Ascending aorta (tissue), 2 donors: ENCODE measurements at regions not wholly inside any gene's neighbourhood (a gene's known extent, or its start where the extent isn't known, plus 50 kb on each side); places are given as distances from the start of the nearest gene placed in this dataset.

Source experiments
- DNase-seq, 2 donors: peaks; one replicate each; pipeline ENCODE4 v3.0.0-alpha.2; 2019; ENCODE audit warnings: low spot score in 2 of 2
- H3K27ac ChIP-seq, 2 donors: fragments of 200-600 bp; sonication (generic); one replicate each; pipeline ENCODE4 v1.5.1; 2016 to 2017; ENCODE audit warnings: mild to moderate bottlenecking in 1 of 2
- H3K27me3 ChIP-seq: fragments of 200-600 bp; sonication (generic); one replicate; pipeline ENCODE4 v1.5.1; 2017
- H3K36me3 ChIP-seq, 2 donors: fragments of 200-600 bp; sonication (generic); one replicate each; pipeline ENCODE4 v1.5.1; 2016
- H3K4me1 ChIP-seq, 2 donors: fragments of 200-600 bp; sonication (generic); one replicate each; pipeline ENCODE4 v1.5.1; 2016 to 2017; ENCODE audit warnings: mild to moderate bottlenecking in 1 of 2
- H3K4me3 ChIP-seq, 2 donors: fragments of 200-600 bp; sonication (generic); one replicate each; pipeline ENCODE4 v1.5.1; 2016 to 2017; ENCODE audit warnings: mild to moderate bottlenecking in 1 of 2
- H3K9me3 ChIP-seq, 2 donors: fragments of 200-600 bp; sonication (generic); one replicate each; pipeline ENCODE4 v1.5.1; 2016
- intact Hi-C: fragments of 100-400 bp; cut with DNase I; formaldehyde crosslinking; loops from one replicate; pipeline ENCODE4 v1.15.1; 2023
- TF ChIP-seq, protein P1 (sequence below), 3 experiments: fragments of 200-600 bp in 2 of 3; fragments of 450-650 bp in 1 of 3; sonication (generic) in 2 of 3; IDR thresholded peaks; one replicate each; pipeline ENCODE4 v1.5.1; 2016 to 2019; ENCODE audit warnings: antibody characterized with exemption in 3 of 3, mild to moderate bottlenecking in 1 of 3, moderate library complexity in 1 of 3

DNA sequence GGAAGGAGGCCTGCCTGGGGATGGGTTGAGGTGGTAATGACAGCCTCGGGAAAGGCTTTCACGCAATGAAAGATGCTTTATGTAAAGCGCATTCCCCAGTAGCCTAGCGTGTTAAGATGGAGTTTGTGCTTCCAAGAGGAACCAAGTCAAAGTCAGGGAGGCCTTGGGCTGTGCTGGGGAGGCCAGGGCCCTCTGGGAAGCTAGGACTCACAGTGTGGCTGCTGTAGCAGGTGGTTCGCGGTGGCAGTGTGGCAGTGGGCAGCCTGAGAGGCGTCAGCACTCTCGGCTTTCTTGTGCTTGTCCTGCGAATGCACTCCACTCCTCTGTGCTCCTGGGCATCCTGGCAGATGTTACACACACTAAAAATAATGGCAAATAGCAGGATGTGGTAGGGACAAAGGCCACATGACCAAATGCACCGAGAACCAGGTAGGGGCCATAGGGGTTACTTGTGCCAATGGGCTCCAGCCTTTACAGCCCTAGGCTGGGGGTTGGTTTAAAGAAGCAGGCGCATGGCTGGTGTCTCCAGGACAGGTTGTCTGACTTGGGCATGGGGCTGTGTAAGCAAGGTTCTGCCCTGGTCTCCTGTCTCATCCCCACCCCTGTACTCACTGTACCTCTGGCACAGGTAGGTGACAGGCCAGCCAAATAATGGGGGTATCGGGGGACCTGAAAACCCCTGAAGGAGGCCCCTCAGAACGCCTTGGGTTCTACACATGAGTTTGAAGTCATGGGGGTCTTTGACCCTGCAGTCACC, 154.4 kb upstream of the TWIST2 start:
- H3K9me3 ChIP-seq: no peaks in the 10 kb centered on the region
- no peak overlapping the region for H3K27ac ChIP-seq
- no peaks in the 10 kb centered on the region for H3K27me3 ChIP-seq
- peaks cover 0 to 7% of the 10 kb centered on the region in 2 donors for H3K4me1 ChIP-seq
- no peaks in the 10 kb centered on the region for H3K36me3 ChIP-seq
- TF ChIP-seq, protein P1, sequence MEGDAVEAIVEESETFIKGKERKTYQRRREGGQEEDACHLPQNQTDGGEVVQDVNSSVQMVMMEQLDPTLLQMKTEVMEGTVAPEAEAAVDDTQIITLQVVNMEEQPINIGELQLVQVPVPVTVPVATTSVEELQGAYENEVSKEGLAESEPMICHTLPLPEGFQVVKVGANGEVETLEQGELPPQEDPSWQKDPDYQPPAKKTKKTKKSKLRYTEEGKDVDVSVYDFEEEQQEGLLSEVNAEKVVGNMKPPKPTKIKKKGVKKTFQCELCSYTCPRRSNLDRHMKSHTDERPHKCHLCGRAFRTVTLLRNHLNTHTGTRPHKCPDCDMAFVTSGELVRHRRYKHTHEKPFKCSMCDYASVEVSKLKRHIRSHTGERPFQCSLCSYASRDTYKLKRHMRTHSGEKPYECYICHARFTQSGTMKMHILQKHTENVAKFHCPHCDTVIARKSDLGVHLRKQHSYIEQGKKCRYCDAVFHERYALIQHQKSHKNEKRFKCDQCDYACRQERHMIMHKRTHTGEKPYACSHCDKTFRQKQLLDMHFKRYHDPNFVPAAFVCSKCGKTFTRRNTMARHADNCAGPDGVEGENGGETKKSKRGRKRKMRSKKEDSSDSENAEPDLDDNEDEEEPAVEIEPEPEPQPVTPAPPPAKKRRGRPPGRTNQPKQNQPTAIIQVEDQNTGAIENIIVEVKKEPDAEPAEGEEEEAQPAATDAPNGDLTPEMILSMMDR (IDR thresholded peaks at IDR 0.05): no peak
- DNase-seq: no peak
- no peak overlapping the region for H3K4me3 ChIP-seq
- intact Hi-C loops: no loop called here

DNA sequence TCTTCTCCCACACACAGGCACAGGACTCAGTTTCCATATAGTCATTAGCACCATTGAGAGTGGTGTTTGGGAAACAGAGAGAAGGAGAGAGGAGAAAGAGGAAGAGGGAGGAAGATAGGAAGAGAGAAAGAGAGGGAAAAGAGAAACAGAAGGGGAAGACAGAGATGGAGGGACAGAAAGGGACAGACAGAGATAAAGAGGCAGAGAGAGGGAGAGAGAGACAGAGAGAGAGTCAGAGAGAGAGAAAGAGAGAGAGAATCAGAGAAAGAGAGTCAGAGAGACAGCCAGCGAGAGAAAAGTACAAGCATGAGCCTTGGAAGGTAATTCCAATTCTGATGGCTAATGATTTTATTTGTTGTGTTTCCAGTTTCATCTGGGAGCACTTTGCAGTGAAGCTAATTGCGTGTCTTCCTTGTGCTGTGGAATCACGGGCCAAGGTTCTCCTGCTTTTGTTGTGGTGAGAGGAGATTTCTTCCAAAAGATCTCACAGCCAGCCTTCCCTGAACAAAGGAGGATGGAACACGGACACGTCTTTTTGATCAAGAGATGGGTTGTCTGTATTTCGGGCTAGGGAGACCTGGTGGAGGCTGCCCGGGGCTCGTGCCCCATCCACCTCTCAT, 153.6 kb upstream of the TWIST2 start:
- TF ChIP-seq, protein P1 (IDR thresholded peaks at IDR 0.05): no peak
- Histone ChIP-seq H3K36me3 (no peaks in the 10 kb centered on the region), H3K4me1 (peaks cover 0 to 7% of the 10 kb centered on the region in 2 donors), H3K27ac (no peak overlapping the region), H3K27me3 (no peaks in the 10 kb centered on the region), H3K4me3 (no peak overlapping the region), H3K9me3 (no peaks in the 10 kb centered on the region)
- DNase-seq: no peak
- intact Hi-C loops: no loop called here

DNA sequence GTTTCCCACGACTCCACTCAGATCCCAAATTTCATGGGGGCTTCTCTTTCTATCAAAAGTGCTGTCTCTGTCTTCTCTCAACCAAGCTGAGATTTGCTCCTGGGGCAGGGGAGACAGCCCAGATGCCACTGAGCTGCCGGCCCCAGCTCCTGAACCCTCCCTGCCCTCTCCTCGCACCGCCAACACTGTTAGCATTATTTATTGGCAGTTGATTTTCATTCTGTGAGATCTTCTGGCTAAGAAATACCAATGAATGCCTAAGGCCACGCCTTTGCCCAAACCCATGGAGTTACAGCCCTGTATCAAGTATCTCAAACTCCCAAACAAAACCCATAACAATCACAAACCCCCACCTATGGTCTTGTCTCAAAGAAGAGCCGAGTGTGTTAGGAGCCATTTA, 153.0 kb upstream of the TWIST2 start:
- TF ChIP-seq, protein P1 (IDR thresholded peaks at IDR 0.05): no peak
- Histone ChIP-seq H3K9me3 (no peaks in the 10 kb centered on the region), H3K27me3 (no peaks in the 10 kb centered on the region), H3K27ac (no peak overlapping the region), H3K4me3 (no peak overlapping the region), H3K36me3 (no peaks in the 10 kb centered on the region), H3K4me1 (peaks cover 0 to 8% of the 10 kb centered on the region in 2 donors)
- no peak for DNase-seq
- intact Hi-C loops: no loop called here

DNA sequence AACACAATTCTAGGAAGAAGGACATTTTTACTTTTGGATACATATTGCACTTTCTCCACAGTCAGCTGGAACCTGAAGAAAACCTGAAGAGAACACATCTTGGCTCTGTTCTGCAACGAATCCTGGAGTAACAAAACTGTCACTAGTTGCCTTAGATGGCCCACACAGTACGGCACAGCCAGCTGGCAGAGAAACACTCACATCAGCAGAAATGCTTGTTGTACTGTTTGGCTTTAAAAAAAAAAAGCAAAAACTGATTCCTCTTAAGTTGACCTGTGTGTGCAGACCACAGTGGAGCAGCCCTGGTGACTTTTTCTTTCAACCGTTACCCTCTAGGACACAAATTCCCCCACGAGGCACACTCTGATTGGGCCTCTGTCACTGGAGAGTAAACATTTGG, 152.3 kb upstream of the TWIST2 start:
- peaks cover 0 to 13% of the 10 kb centered on the region in 2 donors for H3K4me1 ChIP-seq
- H3K9me3 ChIP-seq: no peaks in the 10 kb centered on the region
- intact Hi-C loops: no loop called here
- no peak overlapping the region for H3K4me3 ChIP-seq
- H3K27ac ChIP-seq: peak overlapping the region in 1 of 2 donors; percentile 18
- no peaks in the 10 kb centered on the region for H3K27me3 ChIP-seq
- DNase-seq: no peak
- TF ChIP-seq, protein P1 (IDR thresholded peaks at IDR 0.05): no peak
- no peaks in the 10 kb centered on the region for H3K36me3 ChIP-seq

DNA sequence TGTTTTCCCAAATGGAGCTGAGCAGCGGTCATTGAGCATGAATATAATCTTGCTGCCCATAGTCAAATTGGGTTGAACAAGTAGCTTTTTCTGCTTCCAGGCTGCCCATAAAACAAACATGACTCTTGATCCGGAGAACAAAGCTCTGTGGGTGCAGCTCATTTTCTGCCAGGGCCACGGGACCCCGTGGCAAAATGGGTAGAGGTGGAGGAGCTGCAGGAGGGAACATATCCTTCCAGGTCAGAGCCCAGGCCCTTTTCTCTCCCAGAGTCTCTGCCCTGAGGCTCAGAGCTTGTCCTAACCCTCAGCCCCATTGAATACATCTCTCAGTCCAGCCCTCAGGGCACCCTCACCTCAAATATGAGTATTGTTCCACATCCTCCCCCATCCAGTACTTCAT, 151.6 kb upstream of the TWIST2 start:
- H3K4me1 ChIP-seq: peaks cover 0 to 13% of the 10 kb centered on the region in 2 donors
- no peak overlapping the region for H3K27ac ChIP-seq
- no peaks in the 10 kb centered on the region for H3K27me3 ChIP-seq
- DNase-seq: no peak
- H3K4me3 ChIP-seq: no peak overlapping the region
- intact Hi-C loops: no loop called here
- H3K9me3 ChIP-seq: no peaks in the 10 kb centered on the region
- TF ChIP-seq, protein P1 (IDR thresholded peaks at IDR 0.05): no peak
- H3K36me3 ChIP-seq: no peaks in the 10 kb centered on the region
